Upper lobe of right lung (tissue), 1 donor: ENCODE measurements at regions not wholly inside any gene's neighbourhood (a gene's known extent, or its start where the extent isn't known, plus 50 kb on each side); places are given as distances from the start of the nearest gene placed in this dataset.

ENCODE experiments used
- ATAC-seq: fragments of 200-7000 bp; cut with Tn5 transposase; one replicate; pipeline ENCODE4 v1.9.1; 2020; ENCODE audit warnings: mild to moderate bottlenecking, moderate library complexity
- DNase-seq: peaks from one replicate; pipeline ENCODE4 v3.0.0-alpha.2; 2020
- H3K27ac ChIP-seq: fragments of 200-600 bp; one replicate; pipeline ENCODE4 v1.8.0; 2022
- H3K27me3 ChIP-seq: fragments of 200-600 bp; one replicate; pipeline ENCODE4 v1.8.0; 2022; ENCODE audit warnings: mild to moderate bottlenecking
- H3K36me3 ChIP-seq: fragments of 200-600 bp; one replicate; pipeline ENCODE4 v1.8.0; 2022
- H3K4me1 ChIP-seq: fragments of 200-600 bp; one replicate; pipeline ENCODE4 v1.8.0; 2022
- H3K4me3 ChIP-seq: fragments of 200-600 bp; one replicate; pipeline ENCODE4 v1.8.0; 2022; ENCODE audit warnings: mild to moderate bottlenecking
- H3K9me3 ChIP-seq: fragments of 200-600 bp; one replicate; pipeline ENCODE4 v1.8.0; 2022
- CTCF ChIP-seq: fragments of 200-600 bp; IDR thresholded peaks from one replicate; pipeline ENCODE4 v1.8.0; 2022; ENCODE audit warnings: antibody characterized with exemption
- intact Hi-C: fragments of 100-400 bp; cut with DNase I; formaldehyde crosslinking; loops from one replicate; pipeline ENCODE4 v1.11.0; 2022
- donor health status: DM: no; HTN: yes; CAD: no; lungs with severe emphysema.

GRCh38 chr11:59008947-59009346, 69.7 kb downstream of the GLYATL1 start:
- Histone ChIP-seq H3K27me3 (no peaks in the 10 kb centered on the region), H3K36me3 (no peaks in the 10 kb centered on the region), H3K4me3 (no peak overlapping the region), H3K9me3 (no peaks in the 10 kb centered on the region), H3K4me1 (no peaks in the 10 kb centered on the region), H3K27ac (no peak overlapping the region)
- DNase-seq: no peak
- no peak for TF ChIP-seq CTCF
- intact Hi-C loops: no loop called here
- no peak for ATAC-seq

- H3K4me1 ChIP-seq: no peaks in the 10 kb centered on the region
- intact Hi-C loops: no loop called here
- DNase-seq (no peak), ATAC-seq (peak; percentile 43)
- H3K9me3 ChIP-seq: no peaks in the 10 kb centered on the region
- no peak overlapping the region for H3K27ac ChIP-seq
- TF ChIP-seq CTCF: no peak
- H3K27me3 ChIP-seq: no peaks in the 10 kb centered on the region
- no peak overlapping the region for H3K4me3 ChIP-seq
- H3K36me3 ChIP-seq: no peaks in the 10 kb centered on the region
These were observed 70.4 kb downstream of the GLYATL1 start for GRCh38 chr11:59009661-59010060.

- intact Hi-C loops: no loop called here
- Histone ChIP-seq H3K4me1 (no peaks in the 10 kb centered on the region), H3K27me3 (no peaks in the 10 kb centered on the region), H3K4me3 (no peak overlapping the region), H3K36me3 (no peaks in the 10 kb centered on the region), H3K9me3 (no peaks in the 10 kb centered on the region), H3K27ac (no peak overlapping the region)
- DNase-seq: no peak
- no peak for ATAC-seq
- TF ChIP-seq CTCF: no peak
These were observed 71.4 kb downstream of the GLYATL1 start for GRCh38 chr11:59010708-59011107.

- H3K4me3 ChIP-seq: no peak overlapping the region
- DNase-seq (no peak), ATAC-seq (no peak)
- no peaks in the 10 kb centered on the region for H3K9me3 ChIP-seq
- H3K36me3 ChIP-seq: no peaks in the 10 kb centered on the region
- no peaks in the 10 kb centered on the region for H3K4me1 ChIP-seq
- intact Hi-C loops: no loop called here
- no peaks in the 10 kb centered on the region for H3K27me3 ChIP-seq
- no peak overlapping the region for H3K27ac ChIP-seq
- no peak for TF ChIP-seq CTCF
These were observed 72.5 kb downstream of the GLYATL1 start for GRCh38 chr11:59011655-59012397.

- no peaks in the 10 kb centered on the region for H3K9me3 ChIP-seq
- H3K36me3 ChIP-seq: no peaks in the 10 kb centered on the region
- ATAC-seq (peak; percentile 96), DNase-seq (peak; percentile 74)
- intact Hi-C loops: no loop called here
- no peak overlapping the region for H3K27ac ChIP-seq
- H3K4me3 ChIP-seq: no peak overlapping the region
- TF ChIP-seq CTCF: no peak
- no peaks in the 10 kb centered on the region for H3K4me1 ChIP-seq
- no peaks in the 10 kb centered on the region for H3K27me3 ChIP-seq
These were observed 73.3 kb downstream of the GLYATL1 start for GRCh38 chr11:59012398-59013265.
